ENCODE measurements at regions not wholly inside any gene's neighbourhood (a gene's known extent, or its start where the extent isn't known, plus 50 kb on each side); places are given as distances from the start of the nearest gene placed in this dataset.

GRCh38 chr12:73076760-73077159 is 804.6 kb downstream of the TRHDE start:
- TF ChIP-seq POLR2A (IDR thresholded peaks at IDR 0.05) = no peak
- TF ChIP-seq, protein P1, sequence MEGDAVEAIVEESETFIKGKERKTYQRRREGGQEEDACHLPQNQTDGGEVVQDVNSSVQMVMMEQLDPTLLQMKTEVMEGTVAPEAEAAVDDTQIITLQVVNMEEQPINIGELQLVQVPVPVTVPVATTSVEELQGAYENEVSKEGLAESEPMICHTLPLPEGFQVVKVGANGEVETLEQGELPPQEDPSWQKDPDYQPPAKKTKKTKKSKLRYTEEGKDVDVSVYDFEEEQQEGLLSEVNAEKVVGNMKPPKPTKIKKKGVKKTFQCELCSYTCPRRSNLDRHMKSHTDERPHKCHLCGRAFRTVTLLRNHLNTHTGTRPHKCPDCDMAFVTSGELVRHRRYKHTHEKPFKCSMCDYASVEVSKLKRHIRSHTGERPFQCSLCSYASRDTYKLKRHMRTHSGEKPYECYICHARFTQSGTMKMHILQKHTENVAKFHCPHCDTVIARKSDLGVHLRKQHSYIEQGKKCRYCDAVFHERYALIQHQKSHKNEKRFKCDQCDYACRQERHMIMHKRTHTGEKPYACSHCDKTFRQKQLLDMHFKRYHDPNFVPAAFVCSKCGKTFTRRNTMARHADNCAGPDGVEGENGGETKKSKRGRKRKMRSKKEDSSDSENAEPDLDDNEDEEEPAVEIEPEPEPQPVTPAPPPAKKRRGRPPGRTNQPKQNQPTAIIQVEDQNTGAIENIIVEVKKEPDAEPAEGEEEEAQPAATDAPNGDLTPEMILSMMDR (IDR thresholded peaks at IDR 0.05 in 8 of 11, conservative IDR thresholded peaks at IDR 0.05 in 3 of 11) = no peak

Data from spleen (tissue), 7 donors.